IPS DF 6.9 (cell line): ENCODE measurements at regions not wholly inside any gene's neighbourhood (a gene's known extent, or its start where the extent isn't known, plus 50 kb on each side); places are given as distances from the start of the nearest gene placed in this dataset.

ENCODE experiments used
- DNase-seq: peaks from one replicate; pipeline ENCODE4 v3.0.0-alpha.2; 2013; ENCODE audit warnings: low read depth, low spot score
- H3K27ac ChIP-seq: one replicate; pipeline ENCODE4 v1.5.1; 2013; ENCODE audit warnings: low read length, control low read depth
- H3K27me3 ChIP-seq: 2 replicates; pipeline ENCODE4 v1.6.1; 2013; ENCODE audit warnings: mild to moderate bottlenecking, low read length; ENCODE audit not compliant: control insufficient read depth, insufficient read depth
- H3K36me3 ChIP-seq: 2 replicates; pipeline ENCODE4 v1.6.1; 2013; ENCODE audit warnings: low read length; ENCODE audit not compliant: control insufficient read depth, insufficient read depth
- H3K4me1 ChIP-seq: 2 replicates; pipeline ENCODE4 v1.6.1; 2013; ENCODE audit warnings: low read length; ENCODE audit not compliant: control insufficient read depth, insufficient read depth
- H3K4me3 ChIP-seq: 2 replicates; pipeline ENCODE4 v1.5.1; 2013; ENCODE audit warnings: mild to moderate bottlenecking, low read length
- H3K9me3 ChIP-seq: 2 replicates; pipeline ENCODE4 v1.6.1; 2013; ENCODE audit warnings: low read length, inconsistent platforms; ENCODE audit not compliant: control insufficient read depth, insufficient read depth
- WGBS: extraction: QIAGEN DNeasy Blood & Tissue Kit; methylation state at CpG from one replicate; pipeline ENCODE4 v1.1.7; 2013; ENCODE audit warnings: mixed read lengths, missing lambda C conversion rate; ENCODE audit not compliant: insufficient read length, insufficient coverage; 5-methylcytosine and 5-hydroxymethylcytosine counted together

- Histone ChIP-seq H3K4me1 (no peaks in the 10 kb centered on the region), H3K27ac (no peak overlapping the region), H3K9me3 (no peaks in the 10 kb centered on the region), H3K4me3 (no peak overlapping the region), H3K36me3 (no peaks in the 10 kb centered on the region), H3K27me3 (no peaks in the 10 kb centered on the region)
- no peak for DNase-seq
- no CpG with 5 or more reads among the region's 3 CpGs for WGBS
Measured at GRCh38 chr3:145620002-145620401, 541.0 kb downstream of the PLOD2 start.

GRCh38 chr3:145620486-145620885 lies 540.5 kb downstream of the PLOD2 start:
- Histone ChIP-seq H3K27me3 (no peaks in the 10 kb centered on the region), H3K9me3 (no peaks in the 10 kb centered on the region), H3K4me1 (no peaks in the 10 kb centered on the region), H3K4me3 (no peak overlapping the region), H3K27ac (no peak overlapping the region), H3K36me3 (no peaks in the 10 kb centered on the region)
- no peak for DNase-seq

GRCh38 chr3:145623349-145623748 lies 537.6 kb downstream of the PLOD2 start:
- Histone ChIP-seq H3K4me3 (no peak overlapping the region), H3K9me3 (no peaks in the 10 kb centered on the region), H3K4me1 (no peaks in the 10 kb centered on the region), H3K36me3 (no peaks in the 10 kb centered on the region), H3K27me3 (no peaks in the 10 kb centered on the region), H3K27ac (no peak overlapping the region)
- DNase-seq, result no peak

GRCh38 chr3:145628211-145628610 lies 532.8 kb downstream of the PLOD2 start:
- Histone ChIP-seq H3K27ac (no peak overlapping the region), H3K27me3 (no peaks in the 10 kb centered on the region), H3K4me3 (no peak overlapping the region), H3K4me1 (no peaks in the 10 kb centered on the region), H3K9me3 (no peaks in the 10 kb centered on the region), H3K36me3 (no peaks in the 10 kb centered on the region)
- DNase-seq, result no peak

- WGBS, result no CpG with 5 or more reads among the region's 1 CpG
- DNase-seq, result no peak
Measured at GRCh38 chr3:145637105-145637504, 523.9 kb downstream of the PLOD2 start.

GRCh38 chr3:145639003-145639606 lies 521.9 kb downstream of the PLOD2 start:
- H3K4me3 ChIP-seq, result no peak overlapping the region
- H3K4me1 ChIP-seq, result no peaks in the 10 kb centered on the region
- no CpG with 5 or more reads among the region's 4 CpGs for WGBS
- H3K9me3 ChIP-seq, result no peaks in the 10 kb centered on the region
- no peaks in the 10 kb centered on the region; the same call in 1 of the 2 replicates for H3K27me3 ChIP-seq
- H3K27ac ChIP-seq, result no peak overlapping the region
- H3K36me3 ChIP-seq, result no peaks in the 10 kb centered on the region
- no peak for DNase-seq

More at GRCh38 chr3:145637105-145637504, 523.9 kb downstream of the PLOD2 start:
- H3K4me3 ChIP-seq, result no peak overlapping the region
- no peak overlapping the region for H3K27ac ChIP-seq
- H3K4me1 ChIP-seq, result no peaks in the 10 kb centered on the region
- H3K36me3 ChIP-seq, result no peaks in the 10 kb centered on the region
- H3K9me3 ChIP-seq, result no peaks in the 10 kb centered on the region
- no peaks in the 10 kb centered on the region; the same call in 1 of the 2 replicates for H3K27me3 ChIP-seq

GRCh38 chr3:145639875-145640274 lies 521.1 kb downstream of the PLOD2 start:
- no peaks in the 10 kb centered on the region for H3K4me1 ChIP-seq
- no peaks in the 10 kb centered on the region for H3K36me3 ChIP-seq
- no peak overlapping the region for H3K27ac ChIP-seq
- no peaks in the 10 kb centered on the region; the same call in 1 of the 2 replicates for H3K27me3 ChIP-seq
- no CpG with 5 or more reads among the region's 3 CpGs for WGBS
- H3K4me3 ChIP-seq, result no peak overlapping the region
- no peaks in the 10 kb centered on the region for H3K9me3 ChIP-seq
- DNase-seq, result no peak

- Histone ChIP-seq H3K27ac (no peak overlapping the region), H3K4me1 (no peaks in the 10 kb centered on the region), H3K36me3 (no peaks in the 10 kb centered on the region), H3K4me3 (no peak overlapping the region), H3K27me3 (no peaks in the 10 kb centered on the region), H3K9me3 (no peaks in the 10 kb centered on the region)
- no peak for DNase-seq
Measured at GRCh38 chr3:145648396-145648795, 512.6 kb downstream of the PLOD2 start.

GRCh38 chr3:145649368-145649887 lies 511.6 kb downstream of the PLOD2 start:
- no peaks in the 10 kb centered on the region for H3K36me3 ChIP-seq
- H3K4me1 ChIP-seq, result no peaks in the 10 kb centered on the region
- no peak for DNase-seq
- no peaks in the 10 kb centered on the region for H3K27me3 ChIP-seq
- no CpG with 5 or more reads among the region's 8 CpGs for WGBS
- H3K27ac ChIP-seq, result no peak overlapping the region
- no peaks in the 10 kb centered on the region for H3K9me3 ChIP-seq
- no peak overlapping the region for H3K4me3 ChIP-seq

- no peak for DNase-seq
- Histone ChIP-seq H3K9me3 (no peaks in the 10 kb centered on the region), H3K27me3 (no peaks in the 10 kb centered on the region), H3K4me3 (no peak overlapping the region), H3K27ac (no peak overlapping the region), H3K36me3 (no peaks in the 10 kb centered on the region), H3K4me1 (no peaks in the 10 kb centered on the region)
- no CpG with 5 or more reads among the region's 4 CpGs for WGBS
Measured at GRCh38 chr3:145650170-145650569, 510.8 kb downstream of the PLOD2 start.

- DNase-seq, result no peak
- Histone ChIP-seq H3K27me3 (no peaks in the 10 kb centered on the region), H3K9me3 (no peaks in the 10 kb centered on the region), H3K4me3 (no peak overlapping the region), H3K4me1 (no peaks in the 10 kb centered on the region), H3K27ac (no peak overlapping the region), H3K36me3 (no peaks in the 10 kb centered on the region)
Measured at GRCh38 chr3:145671121-145671520, 489.9 kb downstream of the PLOD2 start.
